OCI-LY1 (cell line): ENCODE measurements at regions not wholly inside any gene's neighbourhood (a gene's known extent, or its start where the extent isn't known, plus 50 kb on each side); places are given as distances from the start of the nearest gene placed in this dataset.

ENCODE experiments used
- H2AFZ ChIP-seq: fragments of 200-600 bp; sonication (generic), shearing (Covaris generic); 2 replicates; pipeline ENCODE4 v1.6.0; 2014; ENCODE audit warnings: antibody characterized with exemption, mild to moderate bottlenecking, low read length
- H3F3A ChIP-seq: fragments of 200-600 bp; sonication (generic), shearing (Covaris generic); 2 replicates; pipeline ENCODE4 v1.6.0; 2014; ENCODE audit warnings: mild to moderate bottlenecking, antibody characterized with exemption, low read length, moderate library complexity; ENCODE audit not compliant: insufficient read depth
- H3K27ac ChIP-seq: fragments of 200-600 bp; sonication (generic); 2 replicates; pipeline ENCODE4 v1.5.1; 2014; ENCODE audit warnings: low read length, mixed run types, mild to moderate bottlenecking, low read depth; ENCODE audit not compliant: poor library complexity, severe bottlenecking
- H3K27me3 ChIP-seq: fragments of 200-600 bp; sonication (generic); 2 replicates; pipeline ENCODE4 v1.6.0; 2014; ENCODE audit warnings: antibody characterized with exemption, mild to moderate bottlenecking, low read length, moderate library complexity; ENCODE audit not compliant: insufficient read depth
- H3K36me3 ChIP-seq: fragments of 200-600 bp; sonication (generic); 2 replicates; pipeline ENCODE4 v1.6.1; 2014; ENCODE audit warnings: mild to moderate bottlenecking, antibody characterized with exemption, low read length, moderate library complexity, mixed read lengths; ENCODE audit not compliant: insufficient read depth
- H3K4me1 ChIP-seq: fragments of 200-600 bp; sonication (generic); 2 replicates; pipeline ENCODE4 v1.5.1; 2014; ENCODE audit warnings: mild to moderate bottlenecking, low read length, moderate library complexity; ENCODE audit not compliant: insufficient read depth, severe bottlenecking
- H3K4me2 ChIP-seq: fragments of 200-600 bp; sonication (generic), shearing (Covaris generic); 2 replicates; pipeline ENCODE4 v1.6.1; 2014; ENCODE audit warnings: low read length
- H3K4me3 ChIP-seq: fragments of 200-600 bp; sonication (generic); 2 replicates; pipeline ENCODE4 v1.5.1; 2014; ENCODE audit warnings: low read length, low read depth, mild to moderate bottlenecking, mixed read lengths; ENCODE audit not compliant: poor library complexity, severe bottlenecking
- H3K79me2 ChIP-seq: fragments of 200-600 bp; shearing (Covaris generic); 2 replicates; pipeline ENCODE4 v1.6.1; 2016; ENCODE audit warnings: mixed run types, low read length, mixed read lengths; ENCODE audit not compliant: insufficient read depth
- H3K9ac ChIP-seq: fragments of 200-600 bp; sonication (generic), shearing (Covaris generic); 2 replicates; pipeline ENCODE4 v1.6.1; 2014; ENCODE audit warnings: mild to moderate bottlenecking, low read length, mixed read lengths
- H3K9me2 ChIP-seq: fragments of 200-600 bp; sonication (generic), shearing (Covaris generic); 2 replicates; pipeline ENCODE4 v1.6.1; 2014; ENCODE audit warnings: low read depth, mild to moderate bottlenecking, low read length, mixed read lengths
- H3K9me3 ChIP-seq: fragments of 200-600 bp; shearing (Covaris generic); 2 replicates; pipeline ENCODE4 v1.6.1; 2014; ENCODE audit warnings: low read length, mixed read lengths
- H4K20me1 ChIP-seq: fragments of 200-600 bp; sonication (generic), shearing (Covaris generic); 2 replicates; pipeline ENCODE4 v1.6.0; 2016; ENCODE audit warnings: mild to moderate bottlenecking, low read length; ENCODE audit not compliant: insufficient read depth
- EZH2 ChIP-seq: fragments of 200-600 bp; sonication (generic), shearing (Covaris generic); IDR thresholded peaks from 2 replicates; pipeline ENCODE4 v1.8.0; 2017; ENCODE audit warnings: borderline replicate concordance, mixed run types, mild to moderate bottlenecking, antibody characterized with exemption, low read length, moderate library complexity, mixed read lengths
- TF ChIP-seq, protein P1 (sequence below): fragments of 200-600 bp; sonication (generic), shearing (Covaris generic); IDR thresholded peaks from 2 replicates; pipeline ENCODE4 v1.5.1; 2017; ENCODE audit warnings: mild to moderate bottlenecking, antibody characterized with exemption, low read length, moderate library complexity, mixed read lengths

GRCh38 chr9:3700772-3701171 is 175.0 kb upstream of the RFX3 start:
- Histone ChIP-seq H3F3A (no peaks in the 10 kb centered on the region), H3K9ac (no peak overlapping the region), H3K27ac (no peak overlapping the region), H3K27me3 (no peaks in the 10 kb centered on the region), H3K4me1 (no peaks in the 10 kb centered on the region), H3K9me3 (no peaks in the 10 kb centered on the region), H3K79me2 (no peaks in the 10 kb centered on the region), H3K36me3 (no peaks in the 10 kb centered on the region), H3K4me3 (no peak overlapping the region), H3K9me2 (no peaks in the 10 kb centered on the region), H4K20me1 (no peaks in the 10 kb centered on the region), H2AFZ (no peak overlapping the region), H3K4me2 (no peak overlapping the region)
- TF ChIP-seq, protein P1, sequence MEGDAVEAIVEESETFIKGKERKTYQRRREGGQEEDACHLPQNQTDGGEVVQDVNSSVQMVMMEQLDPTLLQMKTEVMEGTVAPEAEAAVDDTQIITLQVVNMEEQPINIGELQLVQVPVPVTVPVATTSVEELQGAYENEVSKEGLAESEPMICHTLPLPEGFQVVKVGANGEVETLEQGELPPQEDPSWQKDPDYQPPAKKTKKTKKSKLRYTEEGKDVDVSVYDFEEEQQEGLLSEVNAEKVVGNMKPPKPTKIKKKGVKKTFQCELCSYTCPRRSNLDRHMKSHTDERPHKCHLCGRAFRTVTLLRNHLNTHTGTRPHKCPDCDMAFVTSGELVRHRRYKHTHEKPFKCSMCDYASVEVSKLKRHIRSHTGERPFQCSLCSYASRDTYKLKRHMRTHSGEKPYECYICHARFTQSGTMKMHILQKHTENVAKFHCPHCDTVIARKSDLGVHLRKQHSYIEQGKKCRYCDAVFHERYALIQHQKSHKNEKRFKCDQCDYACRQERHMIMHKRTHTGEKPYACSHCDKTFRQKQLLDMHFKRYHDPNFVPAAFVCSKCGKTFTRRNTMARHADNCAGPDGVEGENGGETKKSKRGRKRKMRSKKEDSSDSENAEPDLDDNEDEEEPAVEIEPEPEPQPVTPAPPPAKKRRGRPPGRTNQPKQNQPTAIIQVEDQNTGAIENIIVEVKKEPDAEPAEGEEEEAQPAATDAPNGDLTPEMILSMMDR, result no peak

DNA sequence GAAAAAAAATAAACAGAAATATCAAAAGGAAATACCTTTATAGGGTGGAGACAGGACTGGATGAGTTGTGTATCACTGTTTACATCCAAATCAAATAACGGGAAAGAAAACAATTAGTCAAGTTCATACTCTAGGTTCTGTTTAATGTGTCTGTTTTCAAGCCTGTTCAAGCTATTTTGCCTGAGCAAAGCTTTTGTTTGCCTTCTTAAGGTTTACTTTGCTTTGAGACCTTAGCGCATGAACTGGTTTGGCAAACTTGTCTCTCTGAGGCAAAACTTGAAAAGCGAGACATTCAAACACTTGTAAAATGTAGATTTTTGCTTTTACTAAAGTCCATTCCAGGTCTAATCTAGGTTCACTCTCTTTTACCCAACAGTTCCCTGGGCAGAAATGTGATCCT is 174.1 kb upstream of the RFX3 start:
- Histone ChIP-seq H2AFZ (no peak overlapping the region), H3F3A (no peaks in the 10 kb centered on the region), H3K9ac (no peak overlapping the region), H3K4me2 (no peak overlapping the region), H3K4me3 (no peak overlapping the region), H3K27ac (no peak overlapping the region), H3K9me2 (no peaks in the 10 kb centered on the region), H3K27me3 (no peaks in the 10 kb centered on the region), H3K36me3 (no peaks in the 10 kb centered on the region), H3K4me1 (no peaks in the 10 kb centered on the region), H3K9me3 (no peaks in the 10 kb centered on the region), H3K79me2 (no peaks in the 10 kb centered on the region), H4K20me1 (no peaks in the 10 kb centered on the region)
- TF ChIP-seq, protein P1, result no peak
- no peak for TF ChIP-seq EZH2

GRCh38 chr9:3698531-3698930 is 172.7 kb upstream of the RFX3 start:
- no peak for TF ChIP-seq EZH2
- TF ChIP-seq, protein P1, result no peak
- H3K27me3 ChIP-seq, result no peaks in the 10 kb centered on the region
- H3K36me3 ChIP-seq, result no peaks in the 10 kb centered on the region
- no peaks in the 10 kb centered on the region for H3K79me2 ChIP-seq
- H3K9me3 ChIP-seq, result no peaks in the 10 kb centered on the region
- H3F3A ChIP-seq, result no peaks in the 10 kb centered on the region
- H3K27ac ChIP-seq, result no peak overlapping the region
- H3K4me2 ChIP-seq, result no peak overlapping the region
- no peak overlapping the region for H3K4me3 ChIP-seq
- H4K20me1 ChIP-seq, result no peaks in the 10 kb centered on the region
- H3K9me2 ChIP-seq, result no peaks in the 10 kb centered on the region
- H2AFZ ChIP-seq, result no peak overlapping the region
- H3K4me1 ChIP-seq, result no peaks in the 10 kb centered on the region
- no peak overlapping the region for H3K9ac ChIP-seq
